ENCODE measurements at regions not wholly inside any gene's neighbourhood (a gene's known extent, or its start where the extent isn't known, plus 50 kb on each side); places are given as distances from the start of the nearest gene placed in this dataset.

DNA sequence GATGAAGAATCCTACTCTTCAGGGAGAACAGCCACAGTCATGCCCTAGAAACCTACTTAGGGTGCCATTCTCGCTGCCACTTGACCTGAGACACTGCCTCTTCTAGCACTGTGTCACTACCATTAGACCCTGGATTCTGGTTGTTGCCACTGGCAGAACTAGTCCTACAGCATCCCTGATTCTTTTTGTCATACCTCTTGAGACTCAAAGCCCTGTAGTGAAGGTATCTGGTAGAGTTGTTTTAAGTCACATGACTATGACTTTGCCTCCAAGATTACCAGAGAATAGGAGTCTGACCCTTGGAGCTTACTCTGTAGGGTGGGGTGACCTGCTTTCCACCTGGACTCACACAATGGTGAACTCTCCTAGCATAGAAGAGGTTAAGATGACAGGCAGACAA is 296.7 kb downstream of the TNS1 start:
- TF ChIP-seq EZH2phosphoT487 (IDR thresholded peaks at IDR 0.05; ENCODE audit: borderline replicate concordance, low read depth, low read length): no peak
- TF ChIP-seq, protein P1, sequence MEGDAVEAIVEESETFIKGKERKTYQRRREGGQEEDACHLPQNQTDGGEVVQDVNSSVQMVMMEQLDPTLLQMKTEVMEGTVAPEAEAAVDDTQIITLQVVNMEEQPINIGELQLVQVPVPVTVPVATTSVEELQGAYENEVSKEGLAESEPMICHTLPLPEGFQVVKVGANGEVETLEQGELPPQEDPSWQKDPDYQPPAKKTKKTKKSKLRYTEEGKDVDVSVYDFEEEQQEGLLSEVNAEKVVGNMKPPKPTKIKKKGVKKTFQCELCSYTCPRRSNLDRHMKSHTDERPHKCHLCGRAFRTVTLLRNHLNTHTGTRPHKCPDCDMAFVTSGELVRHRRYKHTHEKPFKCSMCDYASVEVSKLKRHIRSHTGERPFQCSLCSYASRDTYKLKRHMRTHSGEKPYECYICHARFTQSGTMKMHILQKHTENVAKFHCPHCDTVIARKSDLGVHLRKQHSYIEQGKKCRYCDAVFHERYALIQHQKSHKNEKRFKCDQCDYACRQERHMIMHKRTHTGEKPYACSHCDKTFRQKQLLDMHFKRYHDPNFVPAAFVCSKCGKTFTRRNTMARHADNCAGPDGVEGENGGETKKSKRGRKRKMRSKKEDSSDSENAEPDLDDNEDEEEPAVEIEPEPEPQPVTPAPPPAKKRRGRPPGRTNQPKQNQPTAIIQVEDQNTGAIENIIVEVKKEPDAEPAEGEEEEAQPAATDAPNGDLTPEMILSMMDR (conservative IDR thresholded peaks at IDR 0.05; ENCODE audit: low read length): no peak
- intact Hi-C loops (cut with micrococcal nuclease; ENCODE audit: unreplicated experiment): no loop called here
- Histone ChIP-seq H3K4me1 (ENCODE audit: insufficient read depth, low read length, poor library complexity, severe bottlenecking) (no peaks in the 10 kb centered on the region), H3K4me3 (ENCODE audit: low read depth, low read length, poor library complexity, severe bottlenecking) (no peak overlapping the region), H3K9me2 (ENCODE audit: insufficient read depth, low read length) (no peaks in the 10 kb centered on the region), H3K4me2 (ENCODE audit: low read length) (no peak overlapping the region), H3K36me3 (ENCODE audit: insufficient read depth, low read length) (no peaks in the 10 kb centered on the region), H2AFZ (ENCODE audit: low read length) (no peak overlapping the region), H4K20me1 (ENCODE audit: insufficient read depth, low read length) (no peaks in the 10 kb centered on the region), H3K27ac (ENCODE audit: low read depth, low read length, poor library complexity, severe bottlenecking) (no peak overlapping the region), H3K79me2 (ENCODE audit: insufficient read depth, low read depth, low read length) (no peaks in the 10 kb centered on the region), H3K9me3 (ENCODE audit: low read length) (no peaks in the 10 kb centered on the region)
- POLR2A ChIA-PET: no interaction called here
- CTCF ChIA-PET (ENCODE audit: unreplicated experiment): no interaction called here
- BruUV-seq (replicated peaks): no TSS peak
- no peak for DNase-seq (ENCODE audit: low spot score)

DNA sequence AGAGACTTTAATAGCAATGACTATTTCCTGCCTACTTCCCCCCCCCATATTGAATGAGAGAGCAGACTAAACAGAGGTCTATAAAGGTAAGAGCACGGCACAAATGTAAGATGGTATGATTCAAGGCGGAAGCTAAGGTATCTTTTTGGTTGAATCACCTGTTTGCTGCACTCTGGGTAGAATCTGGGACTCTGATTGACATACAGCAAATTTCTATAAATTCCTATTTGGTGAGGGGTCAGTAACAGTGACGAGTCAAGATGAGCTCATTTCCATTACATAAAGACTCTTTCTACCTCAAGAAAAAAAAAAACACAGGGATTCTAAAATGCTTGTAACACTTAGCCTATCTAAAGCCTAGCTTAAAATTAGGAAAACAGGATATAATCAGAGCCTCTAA is 297.3 kb downstream of the TNS1 start:
- no peak for DNase-seq (ENCODE audit: low spot score)
- Histone ChIP-seq H3K4me1 (ENCODE audit: insufficient read depth, low read length, poor library complexity, severe bottlenecking) (no peaks in the 10 kb centered on the region), H3K79me2 (ENCODE audit: insufficient read depth, low read depth, low read length) (no peaks in the 10 kb centered on the region), H3K4me3 (ENCODE audit: low read depth, low read length, poor library complexity, severe bottlenecking) (no peak overlapping the region), H3K36me3 (ENCODE audit: insufficient read depth, low read length) (no peaks in the 10 kb centered on the region), H2AFZ (ENCODE audit: low read length) (no peak overlapping the region), H3K27ac (ENCODE audit: low read depth, low read length, poor library complexity, severe bottlenecking) (no peak overlapping the region), H4K20me1 (ENCODE audit: insufficient read depth, low read length) (no peaks in the 10 kb centered on the region), H3K9me3 (ENCODE audit: low read length) (no peaks in the 10 kb centered on the region), H3K4me2 (ENCODE audit: low read length) (no peak overlapping the region), H3K9me2 (ENCODE audit: insufficient read depth, low read length) (no peaks in the 10 kb centered on the region)
- intact Hi-C loops (cut with micrococcal nuclease; ENCODE audit: unreplicated experiment): no loop called here
- no TSS peak for BruUV-seq (replicated peaks)
- no peak for TF ChIP-seq EZH2phosphoT487 (IDR thresholded peaks at IDR 0.05; ENCODE audit: borderline replicate concordance, low read depth, low read length)
- TF ChIP-seq, protein P1 (conservative IDR thresholded peaks at IDR 0.05; ENCODE audit: low read length): no peak
- CTCF ChIA-PET (ENCODE audit: unreplicated experiment): no interaction called here
- POLR2A ChIA-PET: no interaction called here

DNA sequence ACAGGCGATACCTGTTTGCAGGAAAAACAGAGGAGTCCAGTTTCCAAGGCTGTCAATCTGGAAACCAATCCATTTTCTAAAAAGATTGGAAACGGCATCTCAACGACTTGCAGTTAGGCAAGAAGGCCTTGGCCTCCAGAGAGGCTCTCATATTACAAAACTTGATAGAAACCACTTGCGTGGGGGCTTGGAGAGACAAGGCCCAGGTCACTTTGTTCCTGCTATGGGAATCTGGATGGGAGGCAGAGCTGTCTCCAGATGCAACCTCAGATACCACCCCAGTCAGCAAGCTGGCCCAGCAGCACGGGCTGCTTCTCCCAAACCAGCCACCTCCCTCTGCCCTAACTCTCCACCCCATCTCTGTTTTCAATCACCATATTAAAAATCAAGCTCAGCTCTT is 298.8 kb downstream of the TNS1 start:
- Histone ChIP-seq H3K4me1 (ENCODE audit: insufficient read depth, low read length, poor library complexity, severe bottlenecking) (no peaks in the 10 kb centered on the region), H3K9me3 (ENCODE audit: low read length) (no peaks in the 10 kb centered on the region), H4K20me1 (ENCODE audit: insufficient read depth, low read length) (no peaks in the 10 kb centered on the region), H3K9me2 (ENCODE audit: insufficient read depth, low read length) (no peaks in the 10 kb centered on the region), H3K4me2 (ENCODE audit: low read length) (no peak overlapping the region), H3K4me3 (ENCODE audit: low read depth, low read length, poor library complexity, severe bottlenecking) (no peak overlapping the region), H3K36me3 (ENCODE audit: insufficient read depth, low read length) (no peaks in the 10 kb centered on the region), H2AFZ (ENCODE audit: low read length) (no peak overlapping the region), H3K27ac (ENCODE audit: low read depth, low read length, poor library complexity, severe bottlenecking) (no peak overlapping the region), H3K79me2 (ENCODE audit: insufficient read depth, low read depth, low read length) (no peaks in the 10 kb centered on the region)
- ChIA-PET POLR2A (interaction anchor here (0.6 kb wide), 1 partner anchor 32 kb away, joined by 3 read pairs; no protein-coding TSS in a partner anchor), CTCF (ENCODE audit: unreplicated experiment) (no interaction called here)
- TF ChIP-seq, protein P1 (conservative IDR thresholded peaks at IDR 0.05; ENCODE audit: low read length): no peak
- no peak for TF ChIP-seq EZH2phosphoT487 (IDR thresholded peaks at IDR 0.05; ENCODE audit: borderline replicate concordance, low read depth, low read length)
- intact Hi-C loops (cut with micrococcal nuclease; ENCODE audit: unreplicated experiment): no loop called here
- no TSS peak for BruUV-seq (replicated peaks)
- no peak for DNase-seq (ENCODE audit: low spot score)
